ENCODE measurements at regions not wholly inside any gene's neighbourhood (a gene's known extent, or its start where the extent isn't known, plus 50 kb on each side); places are given as distances from the start of the nearest gene placed in this dataset.

DNA sequence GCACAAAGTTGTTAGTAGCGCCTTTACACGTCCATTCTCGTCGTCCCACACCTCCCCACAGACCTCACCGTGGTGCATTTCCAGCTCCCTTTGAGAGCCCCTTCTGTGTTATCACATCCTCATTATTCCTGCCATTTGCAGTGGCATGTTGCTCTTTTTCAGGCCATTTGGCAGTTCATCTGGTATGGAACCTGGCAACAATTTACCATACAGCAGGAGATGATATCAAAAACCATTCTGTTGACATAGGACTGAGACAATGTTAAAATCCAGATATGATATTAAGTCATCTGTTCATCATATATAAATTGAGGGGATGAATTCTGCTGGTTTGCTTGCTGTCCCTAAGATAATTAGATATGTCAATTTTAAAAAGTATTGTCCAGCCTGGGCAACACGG is 83.0 kb downstream of the TMEM174 start:
- DNase-seq, result no peak

DNA sequence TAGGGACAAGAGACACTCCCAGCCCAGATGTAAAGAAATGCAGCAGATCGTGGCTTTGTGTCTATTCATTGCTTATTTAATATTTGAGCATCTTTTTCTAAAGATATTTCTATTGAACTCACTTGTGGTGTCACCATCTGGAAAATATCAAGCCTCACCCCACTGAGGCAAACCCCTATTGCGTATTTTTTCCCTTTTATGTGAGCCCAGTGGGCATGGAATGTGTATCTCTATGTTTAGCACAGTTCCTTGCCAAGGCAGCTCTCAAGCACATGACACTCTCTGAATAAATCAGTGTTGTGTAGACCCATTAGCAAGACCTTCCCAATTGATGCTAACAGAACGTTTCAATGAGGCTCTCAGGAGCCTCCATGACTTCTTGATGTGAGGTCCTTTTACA is 81.6 kb downstream of the TMEM174 start:
- no peak for DNase-seq

DNA sequence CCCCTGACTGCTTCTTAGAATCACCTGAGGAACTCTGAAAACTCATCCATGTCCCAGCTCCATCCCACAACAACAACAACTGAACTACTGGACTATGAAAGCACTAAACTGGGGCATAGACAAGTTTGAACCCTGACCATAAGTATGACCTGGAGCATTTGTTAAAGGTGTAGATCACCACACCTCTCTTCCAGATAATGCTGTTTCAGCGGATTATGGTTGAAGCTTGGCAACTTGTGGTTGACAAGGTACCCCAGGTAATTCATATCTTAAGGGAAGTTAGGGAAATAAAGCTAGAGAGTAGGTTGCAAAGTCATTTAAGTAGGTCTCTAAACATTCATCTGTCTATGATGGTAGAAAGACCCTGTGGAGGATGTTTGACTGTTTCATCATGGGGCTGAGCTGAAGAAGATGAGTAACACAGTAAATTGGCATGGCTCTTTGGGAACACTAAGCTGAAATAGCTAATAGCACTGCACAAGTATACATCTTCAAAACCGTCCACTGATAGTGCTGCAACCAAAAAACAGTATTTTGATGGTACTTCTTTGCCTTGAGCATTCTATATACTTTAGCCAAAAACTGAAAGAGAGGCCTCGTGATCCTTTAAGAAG is 80.2 kb downstream of the TMEM174 start:
- no peak for DNase-seq

DNA sequence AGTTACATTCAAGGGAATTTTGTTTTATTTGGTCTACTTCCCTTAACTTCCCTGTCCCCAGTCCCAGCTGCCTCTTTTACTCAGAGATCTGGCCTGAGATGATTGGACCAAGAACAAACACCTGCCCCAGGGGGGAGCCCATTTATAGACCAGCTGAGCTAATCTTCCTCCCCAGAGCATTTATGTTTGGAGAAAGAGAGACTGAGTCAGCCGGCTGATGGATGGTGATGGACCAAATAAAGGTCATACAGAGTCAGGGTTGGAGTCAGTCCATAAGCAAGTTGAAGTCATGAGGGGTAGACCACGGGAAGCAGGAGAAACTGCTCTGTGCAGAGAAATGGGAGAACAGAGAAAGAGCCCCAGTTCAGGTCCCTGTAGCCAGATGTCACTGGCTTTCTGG is 77.7 kb downstream of the TMEM174 start:
- DNase-seq, result no peak

GRCh38 chr5:73242735-73243134 is 69.7 kb downstream of the TMEM174 start:
- no peak for DNase-seq

GRCh38 chr5:73238873-73239272 is 65.9 kb downstream of the TMEM174 start:
- DNase-seq, result no peak

DNA sequence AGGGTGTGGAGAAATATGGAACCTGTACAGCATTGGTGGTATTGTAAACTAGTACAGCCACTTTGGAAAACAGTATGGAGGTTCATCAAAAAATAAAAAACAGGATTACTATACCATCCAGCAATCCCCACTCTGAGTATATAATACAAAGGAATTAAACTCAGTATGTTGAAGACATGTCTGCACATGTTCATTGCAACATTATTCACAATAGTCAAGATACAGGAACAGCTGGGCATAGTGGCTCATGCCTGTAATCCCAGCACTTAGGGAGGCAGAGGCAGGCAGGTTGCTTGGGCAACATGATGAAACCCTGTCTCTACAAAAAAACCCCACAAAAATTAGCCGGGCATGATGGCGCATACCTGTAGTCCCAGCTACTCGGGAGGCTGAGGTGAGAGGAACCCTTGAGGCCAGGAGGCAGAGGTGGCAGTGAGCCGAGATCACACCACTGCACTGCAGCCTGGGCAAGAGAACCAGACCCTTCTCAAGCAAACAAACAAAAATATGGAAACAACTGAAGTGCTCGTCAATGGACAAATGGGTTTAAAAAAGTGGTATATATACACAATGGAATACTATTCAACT is 63.6 kb downstream of the TMEM174 start:
- DNase-seq, result no peak

DNA sequence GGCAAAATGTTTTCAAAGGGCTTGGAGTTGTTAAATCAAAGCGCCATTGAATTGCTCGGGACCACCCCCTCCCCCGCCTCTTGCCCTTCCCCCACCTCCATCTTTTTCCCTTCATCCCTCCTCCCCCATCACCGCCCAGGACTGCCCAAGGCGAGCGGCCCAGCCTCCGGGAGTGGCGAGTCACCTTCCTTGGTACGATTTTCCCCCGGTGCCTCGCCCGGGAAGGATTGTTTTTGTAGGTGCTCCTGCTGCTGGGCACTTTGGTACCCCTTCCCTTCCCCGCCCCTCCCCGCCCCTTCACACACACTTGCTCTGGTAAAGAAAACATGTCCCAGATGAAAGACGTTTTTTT is 61.2 kb downstream of the TMEM174 start:
- no peak for DNase-seq

DNA sequence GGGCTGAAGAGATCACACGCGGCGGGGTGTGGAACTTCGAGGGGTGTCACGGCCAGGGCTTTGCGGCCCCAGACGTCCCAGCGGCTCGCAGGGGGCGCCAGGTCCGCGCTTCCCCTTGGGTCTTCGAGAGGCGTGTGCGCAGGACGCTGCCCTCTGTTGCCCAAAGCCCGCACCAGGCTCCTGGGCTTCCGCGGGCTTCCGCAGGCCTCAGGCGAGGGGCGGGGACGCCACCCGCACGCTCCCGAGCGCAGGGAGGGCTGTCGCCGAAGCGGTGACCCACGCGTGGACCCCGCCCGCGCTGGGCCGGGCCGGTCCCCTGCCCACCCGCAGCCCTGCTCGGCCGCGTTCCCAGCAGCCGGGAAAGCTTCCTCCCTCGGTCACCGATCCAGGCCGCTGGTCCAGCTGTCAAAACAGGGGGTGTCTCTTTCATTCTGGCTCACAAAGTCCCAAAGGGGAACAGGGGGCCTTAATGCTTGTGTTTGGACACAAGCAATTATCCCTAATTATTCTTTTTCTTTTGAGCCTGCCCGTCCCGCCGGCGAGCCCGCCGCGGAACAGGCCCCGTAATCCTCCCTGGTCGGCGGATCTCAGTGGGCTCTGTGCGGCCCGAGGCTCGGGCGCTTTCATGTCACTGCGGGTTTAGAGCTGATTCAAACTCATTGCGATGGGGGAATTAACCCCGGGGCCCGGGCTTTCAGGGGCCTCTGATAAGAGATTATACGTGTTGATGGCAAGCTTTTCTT is 60.6 kb downstream of the TMEM174 start:
- DNase-seq, result no peak

DNA sequence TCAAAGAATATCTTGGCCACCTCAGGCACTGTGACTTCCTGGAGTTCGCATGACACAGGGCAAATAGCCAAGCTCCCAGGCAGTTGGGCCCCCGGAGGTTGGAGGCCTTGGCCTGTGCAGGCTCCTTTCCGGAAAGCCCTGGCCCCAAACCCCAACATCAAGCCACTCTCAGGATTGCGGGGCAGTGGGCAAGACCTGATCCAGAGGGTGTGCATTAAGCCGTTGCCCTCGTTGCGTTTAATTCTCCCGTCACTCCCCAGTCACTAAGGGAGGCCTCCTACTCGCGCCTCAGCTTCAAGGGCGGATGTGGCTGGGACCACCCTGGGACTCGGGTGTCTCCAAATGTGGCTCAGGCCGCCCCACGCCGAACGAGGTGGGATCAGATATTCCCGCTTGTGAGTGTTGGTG is 60.1 kb downstream of the TMEM174 start:
- DNase-seq, result no peak

- DNase-seq, result no peak
Measured at GRCh38 chr5:73232266-73233041, 59.5 kb downstream of the TMEM174 start.

- DNase-seq, result no peak
Measured at GRCh38 chr5:73231246-73231778, 58.3 kb downstream of the TMEM174 start.

GRCh38 chr5:73230264-73231245 is 57.6 kb downstream of the TMEM174 start:
- DNase-seq, result no peak

DNA sequence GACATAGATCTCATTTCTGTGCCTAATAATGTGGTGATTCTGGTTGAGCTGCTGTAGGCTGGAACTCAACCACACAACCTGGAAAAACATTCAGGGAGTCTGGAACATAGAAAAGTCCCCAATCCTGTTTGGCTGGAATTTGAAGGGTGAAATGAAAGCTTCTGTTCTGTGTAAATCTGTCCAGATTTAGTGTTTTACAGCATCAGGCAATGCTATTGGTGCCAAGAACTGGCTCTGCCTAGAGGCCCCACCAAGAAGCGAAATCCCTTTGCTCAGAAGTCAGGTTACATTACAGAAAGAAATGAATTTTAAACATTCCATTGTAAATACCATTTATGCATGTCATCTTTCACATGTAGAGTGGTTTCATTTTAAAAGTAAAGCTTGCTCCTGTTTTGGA is 56.3 kb downstream of the TMEM174 start:
- DNase-seq, result no peak

- no peak for DNase-seq
Measured at GRCh38 chr5:73228052-73228451, 55.1 kb downstream of the TMEM174 start.

All from DMS153 (cell line).